ENCODE measurements at regions not wholly inside any gene's neighbourhood (a gene's known extent, or its start where the extent isn't known, plus 50 kb on each side); places are given as distances from the start of the nearest gene placed in this dataset.

DNA sequence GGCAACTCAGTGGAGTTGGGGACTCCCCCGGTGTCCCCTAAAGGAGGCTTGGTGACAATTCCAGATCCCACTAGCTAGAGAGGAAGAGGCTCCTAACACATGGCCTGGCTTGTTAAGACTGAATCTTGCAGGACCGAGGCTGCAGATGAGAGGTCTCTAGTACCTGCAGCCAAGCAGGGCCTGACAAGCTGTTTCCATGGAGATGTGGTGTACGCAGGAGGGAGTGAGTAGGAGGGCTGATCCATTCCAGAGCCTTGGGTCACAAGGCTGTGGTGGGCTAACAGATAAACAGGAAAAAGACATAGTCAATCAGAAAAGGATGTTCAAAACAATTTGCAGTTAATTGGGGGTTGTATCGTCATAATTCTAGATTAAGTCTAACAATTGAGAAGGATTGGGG lies 77.3 kb upstream of the MKLN1 start:
- no peak for FAIRE-seq
- Histone ChIP-seq H3K9me3 (ENCODE audit: control insufficient read depth, low read depth, low read length) (no peaks in the 10 kb centered on the region), H3K27ac (ENCODE audit: control insufficient read depth, insufficient read depth, low read length) (no peak overlapping the region), H3K4me1 (ENCODE audit: control insufficient read depth, extremely low read depth, insufficient read depth, low read length) (no peaks in the 10 kb centered on the region), H3K9ac (ENCODE audit: control insufficient read depth, extremely low read depth, insufficient read depth, low read length) (no peak overlapping the region), H2AFZ (ENCODE audit: control insufficient read depth, low read length) (no peak overlapping the region), H4K20me1 (ENCODE audit: control insufficient read depth, extremely low read depth, insufficient read depth, low read length) (no peaks in the 10 kb centered on the region), H3K27me3 (ENCODE audit: control insufficient read depth, extremely low read depth, insufficient read depth, low read length) (no peaks in the 10 kb centered on the region), H3K4me3 (ENCODE audit: control insufficient read depth in 2 of 3, extremely low read depth in 1 of 3, insufficient read depth in 2 of 3, low read depth in 1 of 3, low read length in 3 of 3) (no peak overlapping the region), H3K4me2 (ENCODE audit: control insufficient read depth, extremely low read depth, insufficient read depth, low read depth, low read length) (no peak overlapping the region), H3K36me3 (ENCODE audit: control insufficient read depth in 2 of 2, extremely low read depth in 1 of 2, insufficient read depth in 2 of 2, low read length in 2 of 2) (no peaks in the 10 kb centered on the region), H3K9me1 (ENCODE audit: control insufficient read depth, extremely low read depth, insufficient read depth, low read length) (no peaks in the 10 kb centered on the region), H3K79me2 (ENCODE audit: control insufficient read depth, insufficient read depth, low read length) (no peaks in the 10 kb centered on the region)
- no peak for TF ChIP-seq EZH2 (IDR thresholded peaks at IDR 0.05; ENCODE audit: low read length)
- TF ChIP-seq, protein P1, sequence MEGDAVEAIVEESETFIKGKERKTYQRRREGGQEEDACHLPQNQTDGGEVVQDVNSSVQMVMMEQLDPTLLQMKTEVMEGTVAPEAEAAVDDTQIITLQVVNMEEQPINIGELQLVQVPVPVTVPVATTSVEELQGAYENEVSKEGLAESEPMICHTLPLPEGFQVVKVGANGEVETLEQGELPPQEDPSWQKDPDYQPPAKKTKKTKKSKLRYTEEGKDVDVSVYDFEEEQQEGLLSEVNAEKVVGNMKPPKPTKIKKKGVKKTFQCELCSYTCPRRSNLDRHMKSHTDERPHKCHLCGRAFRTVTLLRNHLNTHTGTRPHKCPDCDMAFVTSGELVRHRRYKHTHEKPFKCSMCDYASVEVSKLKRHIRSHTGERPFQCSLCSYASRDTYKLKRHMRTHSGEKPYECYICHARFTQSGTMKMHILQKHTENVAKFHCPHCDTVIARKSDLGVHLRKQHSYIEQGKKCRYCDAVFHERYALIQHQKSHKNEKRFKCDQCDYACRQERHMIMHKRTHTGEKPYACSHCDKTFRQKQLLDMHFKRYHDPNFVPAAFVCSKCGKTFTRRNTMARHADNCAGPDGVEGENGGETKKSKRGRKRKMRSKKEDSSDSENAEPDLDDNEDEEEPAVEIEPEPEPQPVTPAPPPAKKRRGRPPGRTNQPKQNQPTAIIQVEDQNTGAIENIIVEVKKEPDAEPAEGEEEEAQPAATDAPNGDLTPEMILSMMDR (optimal IDR thresholded peaks at IDR 0.05 in 1 of 3, IDR thresholded peaks at IDR 0.05 in 1 of 3, conservative IDR thresholded peaks at IDR 0.05 in 1 of 3; ENCODE audit: extremely low read depth in 1 of 3, insufficient read depth in 2 of 3, low read length in 3 of 3): no peak
- no peak for DNase-seq (ENCODE audit: low read depth, low spot score)
- dilution Hi-C loops (cut with MboI; ENCODE audit: extremely low pct_ligation_motif_present, low sequenced_read_pairs): no loop called here

DNA sequence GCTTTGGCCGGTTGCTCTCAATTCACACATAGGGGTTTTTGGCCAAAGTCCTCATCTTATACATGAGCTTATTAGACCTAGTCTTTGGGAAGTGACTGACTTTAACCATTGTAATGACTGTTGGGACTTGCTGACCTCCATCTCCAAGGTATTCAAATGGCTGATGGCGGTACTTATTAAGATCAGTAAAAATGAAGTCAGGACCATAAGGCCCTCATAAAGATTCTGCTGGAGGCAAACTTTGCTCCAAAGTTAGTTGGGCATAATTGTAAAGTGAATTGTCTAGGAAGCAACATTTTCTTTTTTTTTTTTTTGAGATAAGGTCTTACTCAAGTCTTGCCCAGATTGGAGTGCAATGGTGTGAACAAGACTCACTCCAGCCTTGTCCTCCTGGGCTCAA lies 76.3 kb upstream of the MKLN1 start:
- DNase-seq (ENCODE audit: low read depth, low spot score): no peak
- H3K4me2 ChIP-seq (ENCODE audit: control insufficient read depth, extremely low read depth, insufficient read depth, low read depth, low read length): no peak overlapping the region
- H3K4me1 ChIP-seq (ENCODE audit: control insufficient read depth, extremely low read depth, insufficient read depth, low read length): no peaks in the 10 kb centered on the region
- no peaks in the 10 kb centered on the region for H3K79me2 ChIP-seq (ENCODE audit: control insufficient read depth, insufficient read depth, low read length)
- no peak overlapping the region for H3K9ac ChIP-seq (ENCODE audit: control insufficient read depth, extremely low read depth, insufficient read depth, low read length)
- H2AFZ ChIP-seq (ENCODE audit: control insufficient read depth, low read length): no peak overlapping the region
- no peaks in the 10 kb centered on the region for H3K9me1 ChIP-seq (ENCODE audit: control insufficient read depth, extremely low read depth, insufficient read depth, low read length)
- no peaks in the 10 kb centered on the region for H3K36me3 ChIP-seq (ENCODE audit: control insufficient read depth in 2 of 2, extremely low read depth in 1 of 2, insufficient read depth in 2 of 2, low read length in 2 of 2)
- dilution Hi-C loops (cut with MboI; ENCODE audit: extremely low pct_ligation_motif_present, low sequenced_read_pairs): no loop called here
- TF ChIP-seq EZH2 (IDR thresholded peaks at IDR 0.05; ENCODE audit: low read length): no peak
- TF ChIP-seq, protein P1 (optimal IDR thresholded peaks at IDR 0.05 in 1 of 3, IDR thresholded peaks at IDR 0.05 in 1 of 3, conservative IDR thresholded peaks at IDR 0.05 in 1 of 3; ENCODE audit: extremely low read depth in 1 of 3, insufficient read depth in 2 of 3, low read length in 3 of 3): no peak
- no peak overlapping the region for H3K27ac ChIP-seq (ENCODE audit: control insufficient read depth, insufficient read depth, low read length)
- H3K4me3 ChIP-seq (ENCODE audit: control insufficient read depth in 2 of 3, extremely low read depth in 1 of 3, insufficient read depth in 2 of 3, low read depth in 1 of 3, low read length in 3 of 3): no peak overlapping the region
- H3K9me3 ChIP-seq (ENCODE audit: control insufficient read depth, low read depth, low read length): no peaks in the 10 kb centered on the region
- no peaks in the 10 kb centered on the region for H4K20me1 ChIP-seq (ENCODE audit: control insufficient read depth, extremely low read depth, insufficient read depth, low read length)
- FAIRE-seq: no peak
- no peaks in the 10 kb centered on the region for H3K27me3 ChIP-seq (ENCODE audit: control insufficient read depth, extremely low read depth, insufficient read depth, low read length)

All from keratinocyte (primary cell).